ENCODE measurements at regions not wholly inside any gene's neighbourhood (a gene's known extent, or its start where the extent isn't known, plus 50 kb on each side); places are given as distances from the start of the nearest gene placed in this dataset.

DNA sequence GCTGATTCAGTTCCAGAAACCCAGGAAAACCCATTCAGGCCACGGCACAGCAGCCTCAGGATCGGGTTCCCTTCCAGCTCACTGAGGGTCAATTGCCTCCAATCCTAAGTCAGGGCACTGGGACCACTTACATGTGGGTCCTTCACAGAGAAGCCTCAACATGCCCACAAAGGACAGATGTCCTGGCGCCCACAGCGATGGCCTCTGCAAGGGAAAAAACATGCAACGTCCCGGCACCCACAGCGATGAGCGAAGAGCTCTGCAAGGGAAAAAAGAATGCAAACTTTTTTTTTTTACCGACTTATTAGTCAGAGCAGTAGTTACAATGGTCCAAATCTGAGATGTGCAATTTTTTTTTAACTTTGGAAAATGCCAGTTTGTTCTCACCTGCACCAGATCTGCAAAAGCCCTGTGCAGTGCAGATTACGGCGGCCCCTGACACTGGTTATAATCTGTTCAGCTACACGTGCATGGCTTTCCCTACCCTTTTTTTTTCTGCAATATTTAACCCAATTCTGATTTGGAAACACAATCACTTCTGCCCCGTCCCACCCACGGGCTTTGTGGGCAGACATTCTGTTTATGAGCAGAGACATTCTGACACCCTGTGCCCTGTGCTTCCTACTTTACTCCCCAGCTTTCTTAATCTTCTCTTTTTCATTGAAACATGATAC is 159.3 kb upstream of the SALL3 start:
- Histone ChIP-seq H3K4me2 (ENCODE audit: insufficient read depth, low read length) (no peak overlapping the region), H3K79me2 (ENCODE audit: insufficient read depth, low read length) (no peaks in the 10 kb centered on the region), H3K27ac (ENCODE audit: low read length) (no peak overlapping the region), H2AFZ (ENCODE audit: low read depth, low read length) (no peak overlapping the region), H3K9ac (ENCODE audit: low read depth, low read length) (no peak overlapping the region), H3K4me1 (ENCODE audit: insufficient read depth, low read length) (no peaks in the 10 kb centered on the region), H3K9me3 (ENCODE audit: insufficient read depth, low read length, severe bottlenecking) (no peaks in the 10 kb centered on the region), H3K27me3 (ENCODE audit: insufficient read depth, low read length, poor library complexity) (peaks cover 9% of the 10 kb centered on the region), H3K4me3 (ENCODE audit: low read depth in 1 of 2, low read length in 2 of 2) (no peak overlapping the region), H3K36me3 (ENCODE audit: insufficient read depth, low read length) (no peaks in the 10 kb centered on the region), H4K20me1 (ENCODE audit: insufficient read depth, low read length) (no peaks in the 10 kb centered on the region)
- DNase-seq (no peak), ATAC-seq (ENCODE audit: insufficient read depth, low read depth) (no peak)
- TF ChIP-seq, protein P1, sequence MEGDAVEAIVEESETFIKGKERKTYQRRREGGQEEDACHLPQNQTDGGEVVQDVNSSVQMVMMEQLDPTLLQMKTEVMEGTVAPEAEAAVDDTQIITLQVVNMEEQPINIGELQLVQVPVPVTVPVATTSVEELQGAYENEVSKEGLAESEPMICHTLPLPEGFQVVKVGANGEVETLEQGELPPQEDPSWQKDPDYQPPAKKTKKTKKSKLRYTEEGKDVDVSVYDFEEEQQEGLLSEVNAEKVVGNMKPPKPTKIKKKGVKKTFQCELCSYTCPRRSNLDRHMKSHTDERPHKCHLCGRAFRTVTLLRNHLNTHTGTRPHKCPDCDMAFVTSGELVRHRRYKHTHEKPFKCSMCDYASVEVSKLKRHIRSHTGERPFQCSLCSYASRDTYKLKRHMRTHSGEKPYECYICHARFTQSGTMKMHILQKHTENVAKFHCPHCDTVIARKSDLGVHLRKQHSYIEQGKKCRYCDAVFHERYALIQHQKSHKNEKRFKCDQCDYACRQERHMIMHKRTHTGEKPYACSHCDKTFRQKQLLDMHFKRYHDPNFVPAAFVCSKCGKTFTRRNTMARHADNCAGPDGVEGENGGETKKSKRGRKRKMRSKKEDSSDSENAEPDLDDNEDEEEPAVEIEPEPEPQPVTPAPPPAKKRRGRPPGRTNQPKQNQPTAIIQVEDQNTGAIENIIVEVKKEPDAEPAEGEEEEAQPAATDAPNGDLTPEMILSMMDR (IDR thresholded peaks at IDR 0.05; ENCODE audit: borderline replicate concordance, extremely low read depth, low read length, poor library complexity, severe bottlenecking), result no peak
- TF ChIP-seq EZH2 (IDR thresholded peaks at IDR 0.05; ENCODE audit: borderline replicate concordance, low read depth, low read length, severe bottlenecking), result no peak

DNA sequence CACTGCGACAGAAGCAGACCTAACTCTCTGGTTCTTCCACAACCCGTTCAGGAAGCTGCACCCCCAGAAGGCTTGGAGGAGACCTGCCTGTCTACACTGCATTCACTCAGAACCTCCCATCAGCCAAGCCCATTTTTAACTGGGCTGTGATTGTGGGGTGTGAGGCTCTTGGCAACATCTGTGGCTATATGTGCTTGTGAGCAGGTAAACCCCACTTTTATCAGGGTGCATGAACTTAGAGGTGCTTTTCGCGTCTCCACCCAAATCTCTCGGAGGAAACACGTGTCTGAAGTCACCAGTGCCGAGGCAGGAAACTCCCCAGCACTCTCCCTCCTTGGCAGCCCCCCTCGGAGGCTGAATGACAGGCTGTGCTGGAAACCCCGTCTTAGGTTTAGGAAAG is 158.2 kb upstream of the SALL3 start:
- H4K20me1 ChIP-seq (ENCODE audit: insufficient read depth, low read length), result no peaks in the 10 kb centered on the region
- H3K4me1 ChIP-seq (ENCODE audit: insufficient read depth, low read length), result no peaks in the 10 kb centered on the region
- no peaks in the 10 kb centered on the region for H3K36me3 ChIP-seq (ENCODE audit: insufficient read depth, low read length)
- H3K79me2 ChIP-seq (ENCODE audit: insufficient read depth, low read length), result no peaks in the 10 kb centered on the region
- ATAC-seq (ENCODE audit: insufficient read depth, low read depth) (no peak), DNase-seq (no peak)
- H2AFZ ChIP-seq (ENCODE audit: low read depth, low read length), result no peak overlapping the region
- no peak overlapping the region for H3K27ac ChIP-seq (ENCODE audit: low read length)
- H3K9me3 ChIP-seq (ENCODE audit: insufficient read depth, low read length, severe bottlenecking), result no peaks in the 10 kb centered on the region
- no peak overlapping the region for H3K4me2 ChIP-seq (ENCODE audit: insufficient read depth, low read length)
- TF ChIP-seq EZH2 (IDR thresholded peaks at IDR 0.05; ENCODE audit: borderline replicate concordance, low read depth, low read length, severe bottlenecking), result no peak
- TF ChIP-seq, protein P1 (IDR thresholded peaks at IDR 0.05; ENCODE audit: borderline replicate concordance, extremely low read depth, low read length, poor library complexity, severe bottlenecking), result no peak
- peaks cover 13% of the 10 kb centered on the region for H3K27me3 ChIP-seq (ENCODE audit: insufficient read depth, low read length, poor library complexity)
- no peak overlapping the region for H3K4me3 ChIP-seq (ENCODE audit: low read depth in 1 of 2, low read length in 2 of 2)
- H3K9ac ChIP-seq (ENCODE audit: low read depth, low read length), result no peak overlapping the region

DNA sequence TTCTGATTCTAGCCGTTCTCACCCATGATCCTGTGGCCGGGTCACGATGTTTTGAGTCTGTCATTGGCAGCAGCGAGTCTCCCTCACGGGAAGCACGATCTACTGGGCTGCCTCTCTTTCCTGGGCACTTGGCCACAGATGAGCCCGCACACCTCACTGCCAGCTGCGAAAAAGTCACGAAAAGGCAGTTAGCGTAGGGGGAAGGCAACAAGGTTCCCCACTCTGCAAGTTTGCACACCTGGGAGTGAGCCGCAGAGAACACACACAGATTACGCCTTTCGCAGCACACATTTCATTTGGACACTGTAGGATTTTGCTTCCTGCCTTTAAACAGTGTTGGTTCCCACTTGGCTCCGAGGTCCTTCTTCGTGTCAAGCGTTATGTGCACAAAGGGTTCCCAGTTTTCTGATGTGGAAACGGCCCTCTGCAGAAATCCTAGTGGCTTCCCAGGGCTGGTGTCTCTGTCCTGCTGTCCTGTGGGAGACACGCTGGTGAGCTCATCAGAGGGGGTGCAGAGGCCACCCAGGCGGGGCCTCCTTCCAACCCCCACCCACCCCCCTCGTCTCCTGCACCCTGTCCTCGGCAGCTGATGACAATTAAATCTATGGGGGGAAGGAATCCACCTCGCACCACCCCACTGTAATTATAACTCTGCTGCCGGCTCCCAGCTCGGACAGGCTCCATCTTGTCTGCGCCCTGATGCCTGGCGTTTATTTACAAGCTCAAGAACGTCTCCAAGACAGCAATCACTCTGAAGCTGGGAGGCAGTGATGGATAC is 157.3 kb upstream of the SALL3 start:
- Histone ChIP-seq H3K9ac (ENCODE audit: low read depth, low read length) (no peak overlapping the region), H3K36me3 (ENCODE audit: insufficient read depth, low read length) (no peaks in the 10 kb centered on the region), H3K79me2 (ENCODE audit: insufficient read depth, low read length) (no peaks in the 10 kb centered on the region), H3K27ac (ENCODE audit: low read length) (no peak overlapping the region), H2AFZ (ENCODE audit: low read depth, low read length) (no peak overlapping the region), H3K4me1 (ENCODE audit: insufficient read depth, low read length) (no peaks in the 10 kb centered on the region), H3K4me3 (ENCODE audit: low read depth in 1 of 2, low read length in 2 of 2) (no peak overlapping the region), H3K4me2 (ENCODE audit: insufficient read depth, low read length) (no peak overlapping the region), H4K20me1 (ENCODE audit: insufficient read depth, low read length) (no peaks in the 10 kb centered on the region), H3K9me3 (ENCODE audit: insufficient read depth, low read length, severe bottlenecking) (no peaks in the 10 kb centered on the region), H3K27me3 (ENCODE audit: insufficient read depth, low read length, poor library complexity) (peaks cover 14% of the 10 kb centered on the region)
- TF ChIP-seq, protein P1 (IDR thresholded peaks at IDR 0.05; ENCODE audit: borderline replicate concordance, extremely low read depth, low read length, poor library complexity, severe bottlenecking), result no peak
- TF ChIP-seq EZH2 (IDR thresholded peaks at IDR 0.05; ENCODE audit: borderline replicate concordance, low read depth, low read length, severe bottlenecking), result no peak
- no peak for DNase-seq
- no peak for ATAC-seq (ENCODE audit: insufficient read depth, low read depth)

All from DND-41 (cell line).